T-cell (primary cell): ENCODE measurements at regions not wholly inside any gene's neighbourhood (a gene's known extent, or its start where the extent isn't known, plus 50 kb on each side); places are given as distances from the start of the nearest gene placed in this dataset.

Experiments
- ATAC-seq, 4 experiments: fragments of 200-7000 bp in 3 of 4; fragments of 150-1000 bp in 1 of 4; cut with Tn5 transposase; replicated peaks in 1 of 4; 1 replicate in 3 of 4; 2 replicates in 1 of 4; pipeline ENCODE4 v1.10.0; 2021; ENCODE audit warnings: moderate library complexity in 3 of 4, mild to moderate bottlenecking in 2 of 4, moderate number of reproducible peaks in 1 of 4
- CTCF ChIA-PET, 2 donors: fragments of 300-600 bp; sonication (Branson Sonifier 250); formaldehyde crosslinking; loops; one replicate each; lab custom pipeline; 2022; ENCODE audit warnings: antibody characterized with exemption in 2 of 2; lab: Charles Lee
- POLR2A ChIA-PET, 2 donors: fragments of 300-600 bp; sonication (Branson Sonifier 250); formaldehyde crosslinking; loops; one replicate each; lab custom pipeline; 2022; ENCODE audit warnings: antibody characterized with exemption in 2 of 2; lab: Charles Lee
- DNase-seq, 35 experiments: peaks; one replicate each; pipeline versions ENCODE4 v3.0.0 to v3.0.0-alpha.2; 2013 to 2023
- H3K27ac ChIP-seq: one replicate; pipeline ENCODE4 v1.5.1; 2013; ENCODE audit warnings: low read length
- H3K27me3 ChIP-seq, 2 experiments: replicated peaks in 1 of 2; 1 replicate in 1 of 2; 2 replicates in 1 of 2; pipeline versions ENCODE4 v1.6.1 to v1.7.0; 2013; ENCODE audit warnings: low read length in 1 of 2, mixed read lengths in 1 of 2; ENCODE audit not compliant: control insufficient read depth in 2 of 2, insufficient read depth in 2 of 2; ENCODE audit errors: extremely low read depth in 1 of 2
- H3K36me3 ChIP-seq, 2 donors: 1 replicate in 1 of 2; 2 replicates in 1 of 2; pipeline versions ENCODE4 v1.6.1 to v1.7.0; 2013; ENCODE audit warnings: low read length in 1 of 2; ENCODE audit not compliant: control insufficient read depth in 2 of 2, insufficient read depth in 1 of 2; ENCODE audit errors: extremely low read depth in 1 of 2
- H3K4me1 ChIP-seq, 2 experiments: 1 replicate in 1 of 2; 2 replicates in 1 of 2; pipeline versions ENCODE4 v1.6.1 to v1.7.0; 2013; ENCODE audit warnings: low read length in 2 of 2, mixed read lengths in 1 of 2; ENCODE audit not compliant: insufficient read depth in 2 of 2, control insufficient read depth in 1 of 2; ENCODE audit errors: extremely low read depth in 1 of 2
- H3K4me3 ChIP-seq, 2 donors: 1 replicate in 1 of 2; 2 replicates in 1 of 2; pipeline versions ENCODE4 v1.5.1 to v1.7.0; 2013; ENCODE audit warnings: mild to moderate bottlenecking in 2 of 2, low read length in 1 of 2, moderate library complexity in 1 of 2; ENCODE audit not compliant: control insufficient read depth in 1 of 2; ENCODE audit errors: extremely low read depth in 1 of 2
- H3K9me3 ChIP-seq: 2 replicates; pipeline ENCODE4 v1.7.0; 2013
- H3K27ac Mint-ChIP-seq, 2 donors: one replicate each; pipeline ENCODE4 v1.8.0; 2020 to 2021; ENCODE audit warnings: mild to moderate bottlenecking in 2 of 2, mixed read lengths in 2 of 2
- H3K27me3 Mint-ChIP-seq, 2 donors: one replicate each; pipeline ENCODE4 v1.8.0; 2021 to 2022; ENCODE audit warnings: mixed read lengths in 2 of 2
- H3K36me3 Mint-ChIP-seq: one replicate; pipeline ENCODE4 v1.8.0; 2021; ENCODE audit warnings: mixed read lengths
- H3K4me1 Mint-ChIP-seq, 3 donors: one replicate each; pipeline ENCODE4 v1.8.0; 2020 to 2022; ENCODE audit warnings: mixed read lengths in 3 of 3, mild to moderate bottlenecking in 1 of 3
- H3K4me3 Mint-ChIP-seq, 3 donors: one replicate each; pipeline ENCODE4 v1.8.0; 2020 to 2022; ENCODE audit warnings: mild to moderate bottlenecking in 3 of 3, mixed read lengths in 3 of 3, moderate library complexity in 3 of 3
- H3K9me3 Mint-ChIP-seq, 3 donors: one replicate each; pipeline ENCODE4 v1.8.0; 2020 to 2022; ENCODE audit warnings: mixed read lengths in 3 of 3
- WGBS: methylation state at CpG from one replicate; pipeline ENCODE4 v1.1.5; 2013; ENCODE audit warnings: missing lambda C conversion rate; ENCODE audit not compliant: insufficient coverage; 5-methylcytosine and 5-hydroxymethylcytosine counted together

DNA sequence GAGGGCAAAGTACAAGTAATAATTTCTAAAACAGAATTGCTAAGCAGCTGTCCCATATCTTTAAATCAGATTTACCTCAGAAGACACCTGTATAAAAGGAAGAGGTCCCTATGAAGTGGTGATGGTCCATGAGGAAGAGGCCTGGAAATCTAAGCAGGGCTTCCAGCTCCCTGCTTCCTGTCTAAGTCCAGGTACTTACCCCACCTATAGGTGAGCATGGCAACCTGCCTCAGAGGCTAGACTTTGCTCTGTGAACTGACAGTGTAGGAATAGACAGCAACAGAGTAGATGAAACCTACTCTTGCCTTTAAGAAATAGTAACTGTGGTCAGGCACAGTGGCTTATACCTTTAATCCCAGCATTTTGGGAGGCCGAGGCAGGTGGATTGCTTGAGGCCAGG lies 55.8 kb upstream of the ARRDC3 start:
- Mint-ChIP-seq H3K36me3 (no peaks in the 10 kb centered on the region), H3K27ac (no peak overlapping the region), H3K27me3 (no peaks in the 10 kb centered on the region), H3K4me3 (no peak overlapping the region), H3K4me1 (peaks cover 26 to 35% (median 32%) of the 10 kb centered on the region in 3 donors), H3K9me3 (no peaks in the 10 kb centered on the region)
- no peaks in the 10 kb centered on the region for H3K36me3 ChIP-seq
- CTCF ChIA-PET: interaction anchor here (0.7 to 1.1 kb wide), 2 partner anchors 17 to 48 kb away, joined by 3 to 7 read pairs; no protein-coding TSS in a partner anchor
- no peak overlapping the region for H3K4me3 ChIP-seq
- POLR2A ChIA-PET: no interaction called here
- DNase-seq (no peak), ATAC-seq (no peak)
- H3K4me1 ChIP-seq: peaks cover 0 to 11% of the 10 kb centered on the region in 2 experiments
- H3K27ac ChIP-seq: no peak overlapping the region
- no peaks in the 10 kb centered on the region for H3K9me3 ChIP-seq
- H3K27me3 ChIP-seq: no peaks in the 10 kb centered on the region
- no CpG with 5 or more reads among the region's 1 CpG for WGBS

DNA sequence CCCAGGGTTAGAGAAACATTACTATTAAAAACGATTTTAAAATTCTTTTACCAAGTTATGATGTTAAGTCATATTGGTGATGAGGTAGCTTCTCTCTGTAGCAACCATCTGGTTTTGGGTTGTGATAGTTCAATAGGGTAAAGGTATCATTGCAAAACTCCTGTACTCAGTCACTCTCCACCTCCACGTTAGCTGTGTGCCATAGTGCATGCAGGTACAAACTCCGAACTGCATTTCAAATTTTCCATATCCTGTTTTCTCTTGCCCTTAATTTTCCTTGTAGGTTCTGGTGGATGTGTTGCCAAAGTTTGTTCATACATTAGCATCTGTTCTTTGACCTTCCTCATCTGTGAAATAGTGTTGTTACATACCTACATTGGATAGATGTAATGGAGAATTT lies 53.1 kb upstream of the ARRDC3 start:
- H3K36me3 ChIP-seq: no peaks in the 10 kb centered on the region
- no peaks in the 10 kb centered on the region for H3K27me3 ChIP-seq
- Mint-ChIP-seq H3K9me3 (no peaks in the 10 kb centered on the region), H3K4me3 (no peak overlapping the region), H3K27me3 (no peaks in the 10 kb centered on the region), H3K36me3 (no peaks in the 10 kb centered on the region), H3K27ac (no peak overlapping the region), H3K4me1 (peaks cover 32 to 39% (median 36%) of the 10 kb centered on the region in 3 donors)
- no peaks in the 10 kb centered on the region for H3K9me3 ChIP-seq
- ChIA-PET CTCF (interaction anchor here in 1 of 2 donors (0.6 to 1.6 kb wide), 2 partner anchors 19 to 139 kb away, joined by 3 read pairs; no protein-coding TSS in a partner anchor), POLR2A (interaction anchor here in 1 of 2 donors (0.7 kb wide), 1 partner anchor 53 kb away, joined by 3 read pairs; the partner anchor contains the start of gene ARRDC3)
- no peak for ATAC-seq
- H3K27ac ChIP-seq: no peak overlapping the region
- H3K4me1 ChIP-seq: peaks cover 8 to 16% of the 10 kb centered on the region in 2 experiments
- WGBS: no CpG with 5 or more reads among the region's 3 CpGs
- DNase-seq: no peak
- H3K4me3 ChIP-seq: no peak overlapping the region

DNA sequence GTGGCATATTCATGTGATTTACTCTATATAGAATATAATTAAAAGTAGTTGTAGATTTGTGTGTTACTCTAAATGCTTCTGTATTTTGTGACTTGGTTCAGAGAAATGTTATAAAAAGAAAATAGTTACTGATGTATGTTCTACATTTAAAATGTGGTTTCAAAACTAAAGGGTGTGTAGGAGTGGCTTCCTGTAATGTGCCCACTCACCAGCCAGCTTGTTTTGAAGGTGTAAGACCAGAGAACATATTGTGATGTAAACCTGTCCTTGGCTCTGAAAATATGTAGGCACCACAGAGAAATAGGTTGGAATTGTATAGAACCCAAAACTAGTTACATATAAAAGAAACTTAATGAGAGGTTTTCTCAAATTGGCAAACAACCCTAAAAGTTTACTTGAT lies 51.2 kb upstream of the ARRDC3 start:
- CTCF ChIA-PET: interaction anchor here (0.6 to 3.0 kb wide), 7 partner anchors 10 to 284 kb away, joined by 3 to 27 read pairs (median 4); no protein-coding TSS in a partner anchor
- no peaks in the 10 kb centered on the region for H3K27me3 Mint-ChIP-seq
- Histone ChIP-seq H3K4me1 (peaks cover 8 to 16% of the 10 kb centered on the region in 2 experiments), H3K27ac (peak overlapping the region; percentile 22), H3K36me3 (no peaks in the 10 kb centered on the region), H3K27me3 (no peaks in the 10 kb centered on the region), H3K4me3 (no peak overlapping the region), H3K9me3 (no peaks in the 10 kb centered on the region)
- DNase-seq (peak in 20 of 35 experiments; percentile 0 to 52 (median 6)), ATAC-seq (peak; percentile 71 to 90 (median 81))
- H3K4me1 Mint-ChIP-seq: peaks cover 32 to 39% (median 36%) of the 10 kb centered on the region in 3 donors
- POLR2A ChIA-PET: no interaction called here
- peak overlapping the region in 2 of 3 donors; percentile 21 to 50 for H3K4me3 Mint-ChIP-seq
- peaks cover 0 to 4% (median under 1%) of the 10 kb centered on the region in 3 donors for H3K9me3 Mint-ChIP-seq
- peak overlapping the region; percentile 89 to 98 for H3K27ac Mint-ChIP-seq
- peaks cover under 1% of the 10 kb centered on the region for H3K36me3 Mint-ChIP-seq

DNA sequence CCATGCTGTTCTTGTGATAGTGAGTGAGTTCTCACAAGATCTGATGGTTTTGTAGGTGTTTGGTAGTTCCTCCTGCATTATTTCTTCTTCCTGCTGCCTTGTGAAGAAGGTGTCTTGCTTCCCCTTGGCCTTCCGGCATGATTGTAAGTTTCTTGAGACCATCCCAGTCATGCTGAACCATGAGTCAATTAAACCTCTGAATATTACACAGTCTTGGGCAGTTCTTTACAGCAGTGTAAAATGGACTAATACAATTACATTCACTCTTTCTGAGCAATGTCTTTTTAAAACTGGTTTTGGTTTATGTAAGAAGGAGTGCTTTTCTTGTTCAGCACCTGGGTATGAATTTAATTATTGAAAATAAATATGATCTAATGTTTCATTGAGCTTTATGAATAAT lies 50.7 kb upstream of the ARRDC3 start:
- POLR2A ChIA-PET: no interaction called here

More for the DNA sequence above, 50.7 kb upstream of the ARRDC3 start:
- Histone ChIP-seq H3K36me3 (no peaks in the 10 kb centered on the region), H3K27me3 (no peaks in the 10 kb centered on the region), H3K9me3 (no peaks in the 10 kb centered on the region), H3K4me1 (peaks cover 8 to 16% of the 10 kb centered on the region in 2 experiments), H3K4me3 (no peak overlapping the region), H3K27ac (peak overlapping the region; percentile 22)
- H3K27me3 Mint-ChIP-seq: no peaks in the 10 kb centered on the region
- H3K4me3 Mint-ChIP-seq: peak overlapping the region in 1 of 3 donors; percentile 50
- peaks cover 5% of the 10 kb centered on the region for H3K36me3 Mint-ChIP-seq
- WGBS: no CpG with 5 or more reads among the region's 1 CpG
- peak overlapping the region; percentile 89 to 98 for H3K27ac Mint-ChIP-seq
- CTCF ChIA-PET: interaction anchor here (0.6 to 3.0 kb wide), 8 partner anchors 10 to 284 kb away, joined by 3 to 27 read pairs (median 4); no protein-coding TSS in a partner anchor
- peaks cover 0 to 8% (median 6%) of the 10 kb centered on the region in 3 donors for H3K9me3 Mint-ChIP-seq
- peak in 2 of 4 experiments; percentile 13 to 22 for ATAC-seq
- DNase-seq: no peak
- peaks cover 32 to 39% (median 36%) of the 10 kb centered on the region in 3 donors for H3K4me1 Mint-ChIP-seq
